Small intestine (tissue), 7 donors: ENCODE measurements at regions not wholly inside any gene's neighbourhood (a gene's known extent, or its start where the extent isn't known, plus 50 kb on each side); places are given as distances from the start of the nearest gene placed in this dataset.

Source experiments
- DNase-seq, 2 donors: peaks; one replicate each; pipeline versions ENCODE4 v3.0.0 to v3.0.0-alpha.2; 2013
- FAIRE-seq: peaks from 2 replicates; lab custom pipeline; 2012; peaks lifted over from hg19 to GRCh38; lab: Jason Lieb, UNC
- H3K27ac ChIP-seq, 3 donors: one replicate each; pipeline ENCODE4 v1.5.1; 2013; ENCODE audit warnings: low read length in 2 of 3, mild to moderate bottlenecking in 2 of 3, control low read depth in 1 of 3, inconsistent platforms in 1 of 3, low read depth in 1 of 3, moderate library complexity in 1 of 3
- H3K27me3 ChIP-seq, 3 donors: one replicate each; pipeline ENCODE4 v1.6.1; 2013; ENCODE audit warnings: low read length in 3 of 3, inconsistent platforms in 1 of 3; ENCODE audit not compliant: control insufficient read depth in 3 of 3, insufficient read depth in 3 of 3
- H3K36me3 ChIP-seq, 3 donors: one replicate each; pipeline ENCODE4 v1.6.1; 2013; ENCODE audit warnings: low read length in 3 of 3, inconsistent platforms in 1 of 3, low read depth in 1 of 3, mild to moderate bottlenecking in 1 of 3, moderate library complexity in 1 of 3; ENCODE audit not compliant: control insufficient read depth in 3 of 3, insufficient read depth in 2 of 3
- H3K4me1 ChIP-seq, 3 donors: one replicate each; pipeline ENCODE4 v1.6.1; 2013; ENCODE audit warnings: low read length in 2 of 3, inconsistent platforms in 1 of 3, low read depth in 1 of 3, mild to moderate bottlenecking in 1 of 3, moderate library complexity in 1 of 3; ENCODE audit not compliant: control insufficient read depth in 3 of 3, insufficient read depth in 2 of 3
- H3K4me3 ChIP-seq, 3 donors: one replicate each; pipeline ENCODE4 v1.5.1; 2013; ENCODE audit warnings: low read length in 3 of 3, control low read depth in 1 of 3, inconsistent platforms in 1 of 3, low read depth in 1 of 3, mild to moderate bottlenecking in 1 of 3, moderate library complexity in 1 of 3
- H3K9me3 ChIP-seq, 2 donors: one replicate each; pipeline ENCODE4 v1.6.1; 2013; ENCODE audit warnings: low read depth in 1 of 2, low read length in 1 of 2; ENCODE audit not compliant: control insufficient read depth in 2 of 2, insufficient read depth in 1 of 2
- WGBS, 3 donors: extraction: QIAGEN DNeasy Blood & Tissue Kit; methylation state at CpG; one replicate each; pipeline ENCODE4 v1.1.7; 2013; 5-methylcytosine and 5-hydroxymethylcytosine counted together
- donor health status: healthy with polysubstance abuse.
- donor health status: control.
- donor health status: control.
- donor health status: Bipolar disorder and iron deficiency.
- donor health status: healthy.

DNA sequence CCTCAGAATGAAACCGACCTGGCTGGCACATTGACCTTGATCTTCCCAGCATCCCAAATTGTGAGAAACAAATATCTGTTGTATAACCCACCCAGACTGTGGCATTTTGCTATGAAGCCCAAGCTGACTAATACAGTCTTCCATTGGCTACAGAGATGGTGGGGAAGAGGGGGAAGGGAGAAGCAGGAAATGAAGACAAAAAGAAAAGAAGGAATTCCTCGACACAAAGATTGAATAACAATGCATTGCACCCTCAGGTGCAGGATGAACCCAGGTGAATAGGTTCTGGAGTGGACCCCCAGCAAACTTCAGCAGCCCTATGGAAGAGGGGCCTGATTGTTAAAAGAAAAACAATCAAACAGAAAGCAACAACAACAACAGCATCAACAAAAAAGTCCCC is 270.7 kb downstream of the FSIP2 start:
- no peaks in the 10 kb centered on the region for H3K9me3 ChIP-seq
- no peaks in the 10 kb centered on the region for H3K4me1 ChIP-seq
- no peaks in the 10 kb centered on the region for H3K27me3 ChIP-seq
- WGBS, 3 donors: 80 to 94% (median 87%) methylated on average over 2 of the region's 2 CpGs
- FAIRE-seq: no peak
- no peak for DNase-seq
- H3K27ac ChIP-seq: no peak overlapping the region
- H3K36me3 ChIP-seq: no peaks in the 10 kb centered on the region
- H3K4me3 ChIP-seq: no peak overlapping the region

DNA sequence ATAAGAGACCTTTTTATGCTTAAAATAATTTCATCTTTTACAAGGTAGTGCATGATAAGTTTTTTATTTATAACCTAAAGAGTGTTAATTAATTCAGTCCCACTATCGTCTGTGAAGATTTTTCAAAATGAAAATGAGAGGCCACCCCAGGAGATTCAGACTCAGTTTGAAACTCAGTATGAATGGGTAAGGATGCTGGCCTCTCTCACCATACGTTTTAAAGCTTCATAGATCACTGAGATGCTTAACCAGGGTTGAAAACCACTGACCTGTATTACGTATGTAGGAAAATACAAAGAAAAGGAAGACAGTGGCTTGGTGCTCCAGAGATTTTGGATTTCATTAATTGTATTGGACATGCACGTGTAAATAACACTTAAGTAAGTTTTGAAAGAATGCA is 278.7 kb downstream of the FSIP2 start:
- FAIRE-seq (no peak), DNase-seq (no peak)
- no peak overlapping the region for H3K4me3 ChIP-seq
- H3K9me3 ChIP-seq: no peaks in the 10 kb centered on the region
- H3K27me3 ChIP-seq: no peaks in the 10 kb centered on the region
- no peak overlapping the region for H3K27ac ChIP-seq
- 80 to 86% (median 81%) methylated on average over 4 of the region's 4 CpGs for WGBS, 3 donors
- H3K36me3 ChIP-seq: peaks cover 0 to 1% (median 0%) of the 10 kb centered on the region in 3 donors
- no peaks in the 10 kb centered on the region for H3K4me1 ChIP-seq

DNA sequence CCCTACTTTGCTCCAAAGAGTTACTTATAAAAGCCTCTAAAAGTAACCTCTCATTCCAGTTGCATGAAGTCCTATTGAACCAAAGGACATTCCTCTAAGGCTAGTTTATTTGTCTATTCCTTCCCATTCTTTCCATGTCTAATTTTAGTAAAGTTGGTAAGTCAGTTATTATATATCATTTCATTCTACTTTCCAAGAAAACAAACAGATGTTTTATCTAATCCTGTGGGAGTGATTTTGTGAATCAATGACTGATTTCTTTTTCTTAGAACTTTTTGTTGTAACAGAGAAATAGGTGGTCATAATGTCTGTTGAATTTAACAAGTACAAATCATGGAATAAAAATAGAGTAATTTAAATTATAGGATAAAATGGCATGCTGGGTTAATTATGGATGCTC is 286.3 kb downstream of the FSIP2 start:
- Histone ChIP-seq H3K27ac (no peak overlapping the region), H3K9me3 (no peaks in the 10 kb centered on the region), H3K27me3 (no peaks in the 10 kb centered on the region), H3K4me3 (no peak overlapping the region), H3K36me3 (peaks cover 0 to 1% (median 0%) of the 10 kb centered on the region in 3 donors), H3K4me1 (no peaks in the 10 kb centered on the region)
- FAIRE-seq (no peak), DNase-seq (no peak)

DNA sequence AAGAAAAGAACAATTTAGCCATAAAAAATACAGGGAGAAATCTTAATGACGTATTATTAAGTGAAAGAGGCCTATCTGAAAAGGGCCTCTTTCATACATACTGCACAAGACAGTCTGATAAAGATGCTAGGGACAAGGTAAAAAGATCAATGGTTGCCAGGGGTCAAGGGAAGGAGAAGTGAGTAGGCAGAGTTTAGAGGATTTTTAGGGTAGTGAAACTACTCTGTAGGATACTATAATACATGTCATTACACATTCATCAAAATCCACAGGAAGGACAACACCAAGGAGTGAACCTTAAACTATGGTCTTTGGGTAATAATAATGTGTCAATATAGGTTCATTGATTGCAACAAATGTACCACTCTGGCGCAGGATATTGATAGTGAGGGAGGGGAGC is 289.3 kb downstream of the FSIP2 start:
- Histone ChIP-seq H3K27ac (no peak overlapping the region), H3K27me3 (no peaks in the 10 kb centered on the region), H3K36me3 (no peaks in the 10 kb centered on the region), H3K4me1 (no peaks in the 10 kb centered on the region), H3K9me3 (no peaks in the 10 kb centered on the region), H3K4me3 (no peak overlapping the region)
- 87 to 95% (median 88%) methylated on average over 2 of the region's 2 CpGs for WGBS, 3 donors
- FAIRE-seq (no peak), DNase-seq (no peak)

DNA sequence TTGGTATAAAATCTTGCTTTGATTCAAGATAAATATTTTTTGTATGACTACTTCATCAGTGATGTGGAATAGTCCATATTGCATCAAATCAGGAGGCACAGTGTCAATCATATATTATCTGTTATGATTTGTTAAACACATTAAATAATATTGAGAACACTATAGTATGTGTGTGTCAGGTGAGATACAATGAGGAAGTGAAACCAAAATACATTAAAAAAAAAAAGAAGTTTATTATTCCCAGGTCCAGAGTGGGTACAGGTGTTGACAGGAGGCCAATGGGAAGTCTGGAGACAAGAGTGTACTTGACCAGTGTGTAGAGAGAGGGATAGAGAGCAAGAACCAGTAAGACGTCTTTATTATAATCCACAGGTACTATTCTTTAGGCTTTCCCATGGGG is 292.6 kb downstream of the FSIP2 start:
- Histone ChIP-seq H3K9me3 (no peaks in the 10 kb centered on the region), H3K4me3 (no peak overlapping the region), H3K4me1 (no peaks in the 10 kb centered on the region), H3K27me3 (no peaks in the 10 kb centered on the region), H3K27ac (no peak overlapping the region), H3K36me3 (no peaks in the 10 kb centered on the region)
- DNase-seq (no peak), FAIRE-seq (no peak)
- 88 to 100% (median 98%) methylated on average over 1 of the region's 1 CpG for WGBS, 3 donors

DNA sequence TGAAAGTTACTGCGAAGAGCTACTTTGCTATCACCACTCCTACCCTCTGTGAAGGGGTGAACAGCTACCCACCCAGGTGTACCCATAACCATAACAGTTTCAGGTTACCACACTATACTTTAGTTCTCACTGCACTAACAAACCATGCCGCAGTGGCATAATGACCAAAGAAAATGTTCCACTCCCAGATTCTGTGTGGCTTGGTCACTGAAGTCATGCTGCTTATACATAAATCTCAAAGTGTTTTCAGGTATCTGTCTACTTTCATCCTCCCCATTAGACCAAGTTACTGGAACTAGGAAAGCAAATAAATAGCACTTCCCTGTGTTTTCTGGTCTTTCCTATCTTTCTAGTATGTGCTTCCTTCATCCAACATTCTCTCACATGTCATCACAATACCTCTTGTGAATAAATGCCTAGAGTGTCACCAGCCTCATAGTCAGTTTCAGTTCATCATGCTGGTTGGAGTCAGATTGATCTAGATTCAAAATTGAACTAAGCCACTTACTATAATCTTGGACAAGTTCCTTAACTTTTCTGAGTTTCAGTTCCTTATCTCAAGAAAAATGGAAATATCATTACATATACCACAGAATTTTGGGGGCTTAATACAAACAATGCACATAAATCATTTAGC is 293.6 kb downstream of the FSIP2 start:
- no peaks in the 10 kb centered on the region for H3K36me3 ChIP-seq
- no peak overlapping the region for H3K4me3 ChIP-seq
- DNase-seq: no peak
- WGBS, 3 donors: 94 to 97% (median 96%) methylated on average over 2 of the region's 2 CpGs
- H3K4me1 ChIP-seq: peaks cover 0 to 3% (median 0%) of the 10 kb centered on the region in 3 donors
- H3K27ac ChIP-seq: no peak overlapping the region
- no peaks in the 10 kb centered on the region for H3K9me3 ChIP-seq
- FAIRE-seq: no peak
- no peaks in the 10 kb centered on the region for H3K27me3 ChIP-seq

DNA sequence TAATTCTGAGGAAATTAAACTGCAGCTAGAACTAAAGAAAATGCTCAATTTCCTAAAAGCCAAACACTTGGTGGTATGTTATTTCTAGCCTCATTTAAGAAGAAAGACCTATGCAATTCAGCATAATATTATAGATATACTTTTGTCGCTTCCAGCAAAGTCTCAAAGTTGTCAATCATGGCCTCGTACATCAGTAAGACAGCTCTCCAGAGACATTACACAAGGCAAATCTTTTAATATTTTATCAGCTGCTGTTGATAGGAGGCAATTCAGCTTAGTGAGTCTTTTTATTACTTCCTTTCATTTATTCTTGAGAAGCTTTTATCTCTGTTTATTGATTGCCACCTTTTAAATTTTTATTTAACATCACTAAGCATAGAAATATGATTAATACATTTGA is 294.3 kb downstream of the FSIP2 start:
- WGBS, 3 donors: 26 to 62% (median 54%) methylated on average over 2 of the region's 2 CpGs
- DNase-seq: peak in 1 of 2 donors; percentile 11
- no peaks in the 10 kb centered on the region for H3K27me3 ChIP-seq
- H3K4me3 ChIP-seq: no peak overlapping the region
- no peak overlapping the region for H3K27ac ChIP-seq
- H3K9me3 ChIP-seq: no peaks in the 10 kb centered on the region
- H3K4me1 ChIP-seq: peaks cover 0 to 3% (median 0%) of the 10 kb centered on the region in 3 donors
- no peak for FAIRE-seq
- no peaks in the 10 kb centered on the region for H3K36me3 ChIP-seq

DNA sequence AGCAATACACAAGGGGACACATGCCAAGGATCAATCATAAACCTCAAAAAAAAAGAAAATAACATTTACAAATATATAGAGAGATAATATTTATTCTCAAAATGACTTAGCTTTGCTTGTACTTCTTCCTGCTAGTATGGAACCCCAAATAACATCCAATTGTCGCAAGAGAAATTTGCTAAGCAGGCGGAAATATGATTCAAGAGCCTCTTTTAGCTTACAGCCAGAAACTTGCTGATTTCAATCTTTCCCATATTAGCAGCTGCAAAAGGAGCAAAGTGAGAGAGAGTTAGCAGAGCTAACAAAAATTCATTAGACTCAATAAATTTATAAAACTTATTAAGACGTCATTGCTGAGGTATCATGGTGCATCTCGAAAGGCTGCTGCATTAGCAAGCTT is 294.9 kb downstream of the FSIP2 start:
- Histone ChIP-seq H3K9me3 (no peaks in the 10 kb centered on the region), H3K4me1 (peaks cover 0 to 3% (median 0%) of the 10 kb centered on the region in 3 donors), H3K27ac (no peak overlapping the region), H3K27me3 (no peaks in the 10 kb centered on the region), H3K36me3 (no peaks in the 10 kb centered on the region), H3K4me3 (no peak overlapping the region)
- WGBS, 3 donors: 86 to 95% (median 90%) methylated on average over 4 of the region's 4 CpGs
- DNase-seq (no peak), FAIRE-seq (no peak)

DNA sequence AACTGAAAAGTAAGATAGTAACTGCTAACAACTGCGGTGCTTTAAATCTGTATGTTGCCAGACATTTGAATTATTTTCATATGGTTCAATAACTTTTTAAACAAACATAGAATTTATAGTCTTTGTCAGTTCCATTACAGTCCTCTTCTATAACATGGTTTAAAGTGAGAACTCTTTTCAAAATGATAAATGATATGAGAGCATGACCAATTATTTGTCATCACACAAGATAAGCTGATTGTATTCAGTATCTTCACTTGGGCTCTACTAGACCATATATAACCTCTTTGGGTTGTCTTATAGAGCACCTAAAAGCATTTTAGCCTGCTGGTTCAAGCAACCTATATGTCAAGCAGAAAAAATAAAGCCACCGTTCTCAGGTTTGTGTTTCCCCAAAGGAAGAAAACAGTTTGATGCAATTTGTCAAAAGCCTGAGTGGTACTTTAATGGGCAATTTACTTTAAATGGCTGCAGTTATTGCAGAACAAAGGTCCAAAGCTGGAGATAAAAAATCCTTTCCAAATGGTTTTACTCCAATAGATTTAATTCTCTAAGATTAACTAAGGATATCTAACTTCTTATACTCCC is 298.4 kb downstream of the FSIP2 start:
- no peaks in the 10 kb centered on the region for H3K27me3 ChIP-seq
- no peak for FAIRE-seq
- WGBS, 3 donors: 47 to 68% (median 66%) methylated on average over 2 of the region's 2 CpGs

More for the DNA sequence above, 298.4 kb downstream of the FSIP2 start:
- peak; percentile 9 to 12 for DNase-seq
- H3K4me1 ChIP-seq: peaks cover 0 to 3% (median 0%) of the 10 kb centered on the region in 3 donors
- H3K9me3 ChIP-seq: no peaks in the 10 kb centered on the region
- no peaks in the 10 kb centered on the region for H3K36me3 ChIP-seq
- H3K27ac ChIP-seq: no peak overlapping the region
- no peak overlapping the region for H3K4me3 ChIP-seq
